PFSK-1 (cell line): ENCODE measurements at regions not wholly inside any gene's neighbourhood (a gene's known extent, or its start where the extent isn't known, plus 50 kb on each side); places are given as distances from the start of the nearest gene placed in this dataset.

ENCODE experiments used
- POLR2AphosphoS5 ChIP-seq: IDR thresholded peaks from 2 replicates; pipeline ENCODE4 v1.6.1; 2012; ENCODE audit warnings: low read depth, mild to moderate bottlenecking, control low read depth, low read length, moderate library complexity
- SIN3A ChIP-seq: IDR thresholded peaks from 2 replicates; pipeline ENCODE4 v1.6.1; 2012; ENCODE audit warnings: mild to moderate bottlenecking, low read length, moderate library complexity, borderline replicate concordance; ENCODE audit not compliant: insufficient read depth
- TAF1 ChIP-seq: IDR thresholded peaks from 2 replicates; pipeline ENCODE4 v1.6.1; 2012; ENCODE audit warnings: low read length, control low read depth, borderline replicate concordance; ENCODE audit not compliant: insufficient read depth
- TF ChIP-seq, protein P1 (sequence below), 2 experiments: IDR thresholded peaks; 2 replicates each; pipeline versions ENCODE4 v1.6.1 to v1.8.0; 2011 to 2012; ENCODE audit warnings: low read depth in 2 of 2, low read length in 2 of 2, control low read depth in 1 of 2, inconsistent platforms in 1 of 2, mild to moderate bottlenecking in 1 of 2, moderate library complexity in 1 of 2; ENCODE audit not compliant: insufficient read depth in 1 of 2

- TF ChIP-seq POLR2AphosphoS5 (no peak), TAF1 (no peak), SIN3A (no peak)
- TF ChIP-seq, protein P1, sequence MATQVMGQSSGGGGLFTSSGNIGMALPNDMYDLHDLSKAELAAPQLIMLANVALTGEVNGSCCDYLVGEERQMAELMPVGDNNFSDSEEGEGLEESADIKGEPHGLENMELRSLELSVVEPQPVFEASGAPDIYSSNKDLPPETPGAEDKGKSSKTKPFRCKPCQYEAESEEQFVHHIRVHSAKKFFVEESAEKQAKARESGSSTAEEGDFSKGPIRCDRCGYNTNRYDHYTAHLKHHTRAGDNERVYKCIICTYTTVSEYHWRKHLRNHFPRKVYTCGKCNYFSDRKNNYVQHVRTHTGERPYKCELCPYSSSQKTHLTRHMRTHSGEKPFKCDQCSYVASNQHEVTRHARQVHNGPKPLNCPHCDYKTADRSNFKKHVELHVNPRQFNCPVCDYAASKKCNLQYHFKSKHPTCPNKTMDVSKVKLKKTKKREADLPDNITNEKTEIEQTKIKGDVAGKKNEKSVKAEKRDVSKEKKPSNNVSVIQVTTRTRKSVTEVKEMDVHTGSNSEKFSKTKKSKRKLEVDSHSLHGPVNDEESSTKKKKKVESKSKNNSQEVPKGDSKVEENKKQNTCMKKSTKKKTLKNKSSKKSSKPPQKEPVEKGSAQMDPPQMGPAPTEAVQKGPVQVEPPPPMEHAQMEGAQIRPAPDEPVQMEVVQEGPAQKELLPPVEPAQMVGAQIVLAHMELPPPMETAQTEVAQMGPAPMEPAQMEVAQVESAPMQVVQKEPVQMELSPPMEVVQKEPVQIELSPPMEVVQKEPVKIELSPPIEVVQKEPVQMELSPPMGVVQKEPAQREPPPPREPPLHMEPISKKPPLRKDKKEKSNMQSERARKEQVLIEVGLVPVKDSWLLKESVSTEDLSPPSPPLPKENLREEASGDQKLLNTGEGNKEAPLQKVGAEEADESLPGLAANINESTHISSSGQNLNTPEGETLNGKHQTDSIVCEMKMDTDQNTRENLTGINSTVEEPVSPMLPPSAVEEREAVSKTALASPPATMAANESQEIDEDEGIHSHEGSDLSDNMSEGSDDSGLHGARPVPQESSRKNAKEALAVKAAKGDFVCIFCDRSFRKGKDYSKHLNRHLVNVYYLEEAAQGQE (IDR thresholded peaks at IDR 0.05; ENCODE audit: insufficient read depth in 1 of 2, low read depth in 2 of 2, low read length in 2 of 2), result no peak
Measured at GRCh38 chr14:44204061-44204835, 302.8 kb downstream of the FSCB start.
